ENCODE measurements at regions not wholly inside any gene's neighbourhood (a gene's known extent, or its start where the extent isn't known, plus 50 kb on each side); places are given as distances from the start of the nearest gene placed in this dataset.
A peak's percentile ranks its signal among the peaks of the same experiment; 100 is the strongest.
"Not testable (repeated sequence)": the region's sequence is repeated elsewhere in the genome, so short reads cannot be mapped to it uniquely, and the experiment has no call there.

- DNase-seq (ENCODE audit: low spot score), result no peak
These were observed 422.4 kb downstream of the IRX1 start for GRCh38 chr5:4018007-4018406.

GRCh38 chr5:4019009-4019769 lies 423.6 kb downstream of the IRX1 start:
- DNase-seq (ENCODE audit: low spot score), result no peak

GRCh38 chr5:4019841-4020240 lies 424.2 kb downstream of the IRX1 start:
- no peak for DNase-seq (ENCODE audit: low spot score)

GRCh38 chr5:4020400-4020799 lies 424.8 kb downstream of the IRX1 start:
- DNase-seq (ENCODE audit: low spot score), result no peak

DNA sequence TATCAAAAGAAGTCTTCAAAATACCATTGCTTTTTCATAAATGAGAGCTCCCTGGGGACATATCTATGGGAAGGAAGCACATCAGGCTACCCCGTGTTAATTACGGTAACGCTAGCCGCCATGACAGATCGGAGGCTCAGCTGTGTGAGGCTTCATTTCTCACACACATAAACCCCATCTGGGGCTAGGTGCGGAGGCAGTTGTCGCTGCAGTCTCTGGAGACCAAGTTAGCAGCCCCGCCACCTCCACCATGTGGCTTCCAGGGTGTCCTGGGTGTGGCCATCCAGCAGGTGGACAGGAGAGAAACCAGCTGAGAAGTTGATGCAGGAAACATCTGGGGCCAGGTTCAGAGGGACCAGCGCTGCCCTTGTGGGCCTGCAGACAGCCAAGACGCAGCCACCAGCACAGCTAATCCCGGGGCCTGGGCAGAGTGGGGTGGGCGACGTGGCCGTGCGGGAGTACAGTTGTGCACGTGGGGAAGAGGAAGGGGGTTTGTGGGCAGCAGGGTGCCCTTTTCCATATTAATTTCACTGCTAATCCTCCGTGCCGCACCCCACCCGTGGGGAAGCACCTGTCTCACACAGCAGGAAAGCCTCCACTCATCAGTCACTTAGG lies 426.5 kb downstream of the IRX1 start:
- DNase-seq (ENCODE audit: low spot score), result no peak

GRCh38 chr5:4023091-4023752 lies 427.6 kb downstream of the IRX1 start:
- DNase-seq (ENCODE audit: low spot score), result no peak

DNA sequence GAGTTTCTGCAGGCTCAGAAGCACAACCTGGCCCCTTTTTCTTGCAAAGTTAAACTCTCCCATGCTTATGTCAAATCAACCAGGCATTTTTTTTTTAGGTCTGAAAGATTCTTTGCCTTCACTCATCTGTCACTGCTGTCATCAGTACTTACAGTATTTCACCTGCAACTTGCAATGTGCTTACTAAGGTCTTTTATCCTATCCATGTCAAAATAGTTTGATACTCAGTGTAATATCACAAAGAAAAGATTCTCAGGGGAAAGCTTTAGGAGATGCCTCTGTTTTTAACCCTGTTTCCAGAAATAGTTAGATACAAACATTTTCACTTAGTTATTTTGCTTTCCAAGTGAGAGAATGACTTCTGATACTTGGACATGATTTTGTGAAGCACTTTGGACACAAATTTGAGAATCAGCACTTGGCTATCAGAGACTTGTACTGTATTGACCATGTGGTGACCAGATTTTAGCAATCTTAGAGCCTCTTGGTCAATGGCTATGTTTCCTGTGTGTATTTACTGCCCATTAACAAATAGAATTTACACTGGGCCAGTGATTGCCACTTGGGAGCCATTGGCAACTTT lies 428.2 kb downstream of the IRX1 start:
- DNase-seq (ENCODE audit: low spot score), result no peak

DNA sequence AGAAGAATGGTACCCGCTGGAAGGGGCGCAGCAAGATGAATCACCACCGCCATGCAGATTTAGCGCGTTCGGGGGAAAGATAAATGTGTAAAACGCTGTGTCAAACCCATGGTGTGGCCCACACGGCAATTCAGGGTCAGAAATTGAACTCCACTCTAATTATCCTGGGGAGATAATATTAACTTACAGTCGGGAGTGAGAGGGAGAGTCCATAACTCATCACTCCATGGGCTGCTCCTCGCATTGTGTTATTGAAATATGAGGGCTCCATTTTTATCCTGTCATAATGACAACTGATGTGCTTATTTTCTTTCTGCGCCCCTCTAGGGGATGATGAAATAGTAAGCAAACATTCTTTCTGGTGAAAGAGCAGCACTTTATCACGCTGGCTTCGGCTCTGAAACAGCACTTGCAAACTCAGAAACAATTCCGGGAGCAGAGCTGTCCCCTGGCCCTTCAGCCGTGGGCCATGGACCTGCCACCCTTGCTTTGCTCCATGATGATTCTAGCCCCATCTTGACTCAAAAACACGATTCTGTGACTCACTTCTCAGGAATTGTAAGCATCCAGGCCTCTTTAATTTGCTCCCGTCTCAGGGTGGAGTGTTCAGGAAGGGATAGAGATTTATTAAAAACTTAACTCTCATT lies 431.6 kb downstream of the IRX1 start:
- DNase-seq (ENCODE audit: low spot score), result peak; percentile 17

- DNase-seq (ENCODE audit: low spot score), result no peak
These were observed 432.8 kb downstream of the IRX1 start for GRCh38 chr5:4028384-4028783.

DNA sequence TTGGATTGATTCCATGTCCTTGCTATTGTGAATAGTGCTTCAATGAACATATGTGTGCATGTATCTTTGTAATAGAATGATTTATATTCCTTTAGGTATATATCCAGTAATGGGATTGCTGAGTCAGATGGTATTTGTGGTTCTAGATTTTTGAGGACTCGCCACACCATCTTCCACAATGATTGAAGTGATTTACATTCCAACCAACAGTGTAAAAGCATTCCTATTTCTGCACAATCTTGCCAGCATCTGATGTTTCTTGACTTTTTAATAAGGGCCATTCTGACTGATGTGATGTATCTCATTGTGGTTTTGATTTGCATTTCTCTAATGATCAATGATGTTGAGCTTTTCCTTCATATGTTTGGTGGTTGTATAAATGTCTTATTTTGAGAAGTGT lies 437.9 kb downstream of the IRX1 start:
- DNase-seq (ENCODE audit: low spot score), result not testable (repeated sequence)

- DNase-seq (ENCODE audit: low spot score), result no peak
These were observed 441.2 kb downstream of the IRX1 start for GRCh38 chr5:4036861-4037260.

- no peak for DNase-seq (ENCODE audit: low spot score)
These were observed 443.4 kb downstream of the IRX1 start for GRCh38 chr5:4038994-4039393.

DNA sequence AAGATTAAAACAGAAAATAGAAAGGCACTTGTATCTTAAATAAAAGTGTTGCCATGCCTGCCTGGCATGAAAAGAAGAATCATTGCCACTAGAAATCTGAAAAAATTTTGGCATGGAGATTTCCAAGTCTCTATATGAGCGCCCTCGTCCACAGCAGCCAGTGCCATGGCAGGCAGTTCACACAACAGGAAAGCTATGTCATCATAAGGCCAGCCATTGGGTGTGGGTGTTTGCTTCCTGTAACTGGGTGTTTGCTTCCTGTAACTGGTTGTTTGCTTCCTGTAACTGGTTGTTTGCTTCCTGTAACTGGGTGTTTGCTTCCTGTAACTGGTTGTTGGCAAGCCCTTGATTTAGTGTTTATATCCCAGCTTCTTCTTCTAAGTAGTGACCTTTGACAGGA lies 446.7 kb downstream of the IRX1 start:
- DNase-seq (ENCODE audit: low spot score), result no peak

DNA sequence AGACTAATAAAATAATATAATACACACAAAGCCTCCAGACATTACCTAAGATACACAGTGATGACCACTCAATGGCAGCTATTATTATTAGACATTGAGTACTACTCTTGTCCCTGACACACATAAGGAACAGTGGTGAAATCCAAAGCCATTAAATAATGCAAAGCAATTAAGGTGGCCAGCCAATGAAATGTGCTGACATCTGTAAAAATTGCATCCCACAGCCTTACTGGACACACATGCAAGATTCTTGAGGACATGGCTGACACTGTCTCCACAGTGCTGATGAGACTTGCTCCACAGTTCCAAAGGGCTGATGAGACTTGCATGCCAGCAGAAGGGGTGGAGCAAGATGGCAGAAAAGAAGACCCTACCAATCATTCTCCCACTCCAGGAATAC lies 447.5 kb downstream of the IRX1 start:
- no peak for DNase-seq (ENCODE audit: low spot score)

- DNase-seq (ENCODE audit: low spot score), result no peak
These were observed 449.2 kb downstream of the IRX1 start for GRCh38 chr5:4044881-4045280.

- DNase-seq (ENCODE audit: low spot score), result no peak
These were observed 452.8 kb downstream of the IRX1 start for GRCh38 chr5:4048398-4048797.

- DNase-seq (ENCODE audit: low spot score), result no peak
These were observed 454.6 kb downstream of the IRX1 start for GRCh38 chr5:4050203-4050602.

DNA sequence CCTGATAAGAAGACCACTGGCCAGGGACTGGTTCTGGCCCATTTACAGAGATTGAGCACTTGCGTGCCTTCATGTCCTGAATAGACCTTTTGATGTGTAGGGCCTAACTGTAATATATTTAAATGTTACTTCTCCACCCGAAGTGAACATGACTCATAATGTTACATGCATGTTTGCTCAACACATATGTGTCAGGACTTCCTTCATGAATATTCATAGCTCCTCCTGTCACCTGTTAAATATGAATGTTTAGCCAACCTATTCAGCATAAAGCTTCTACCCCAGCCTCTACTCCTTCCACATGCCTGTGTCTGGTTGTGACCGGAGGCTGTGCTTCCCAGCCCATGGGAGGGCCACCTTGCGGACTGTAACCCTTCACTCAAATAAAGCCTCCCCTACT lies 457.5 kb downstream of the IRX1 start:
- DNase-seq (ENCODE audit: low spot score), result no peak

DNA sequence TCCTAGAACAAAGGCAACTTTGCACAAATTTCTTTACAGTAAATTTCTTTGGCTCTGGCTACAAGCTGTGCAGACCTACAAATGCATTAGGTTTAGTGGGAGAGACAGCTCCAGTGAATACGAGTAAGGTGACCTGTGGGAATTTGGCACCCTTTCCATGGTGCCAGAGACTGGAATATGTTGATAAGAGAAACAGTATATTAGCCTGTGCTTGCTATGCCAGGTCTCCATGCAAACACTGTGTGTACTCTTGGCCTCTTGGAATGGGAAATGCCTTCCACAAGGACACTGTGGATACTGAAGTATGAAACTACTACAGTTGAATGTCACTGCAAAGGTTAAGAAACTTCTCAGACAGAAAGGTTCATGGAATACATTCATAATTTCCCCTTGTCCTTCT lies 458.5 kb downstream of the IRX1 start:
- no peak for DNase-seq (ENCODE audit: low spot score)

DNA sequence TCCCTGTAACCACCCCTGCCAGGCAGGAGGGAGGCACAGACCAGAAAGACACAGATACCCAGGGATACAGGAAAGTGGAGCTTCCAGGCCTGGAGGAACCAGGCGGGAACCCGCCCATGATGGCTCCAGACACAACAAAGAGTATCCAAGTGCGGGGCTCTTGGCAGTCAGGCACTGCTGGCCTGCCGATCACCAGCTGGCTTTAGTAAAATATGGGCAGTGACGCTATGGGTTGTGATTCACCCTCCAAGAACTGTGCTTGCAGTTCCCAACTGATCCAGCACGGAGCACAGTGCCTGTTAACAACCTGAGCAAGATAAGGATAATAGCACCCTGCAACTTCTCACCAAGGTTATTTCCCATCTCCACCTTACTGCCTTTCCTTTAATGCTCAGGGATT lies 463.3 kb downstream of the IRX1 start:
- no peak for DNase-seq (ENCODE audit: low spot score)

DNA sequence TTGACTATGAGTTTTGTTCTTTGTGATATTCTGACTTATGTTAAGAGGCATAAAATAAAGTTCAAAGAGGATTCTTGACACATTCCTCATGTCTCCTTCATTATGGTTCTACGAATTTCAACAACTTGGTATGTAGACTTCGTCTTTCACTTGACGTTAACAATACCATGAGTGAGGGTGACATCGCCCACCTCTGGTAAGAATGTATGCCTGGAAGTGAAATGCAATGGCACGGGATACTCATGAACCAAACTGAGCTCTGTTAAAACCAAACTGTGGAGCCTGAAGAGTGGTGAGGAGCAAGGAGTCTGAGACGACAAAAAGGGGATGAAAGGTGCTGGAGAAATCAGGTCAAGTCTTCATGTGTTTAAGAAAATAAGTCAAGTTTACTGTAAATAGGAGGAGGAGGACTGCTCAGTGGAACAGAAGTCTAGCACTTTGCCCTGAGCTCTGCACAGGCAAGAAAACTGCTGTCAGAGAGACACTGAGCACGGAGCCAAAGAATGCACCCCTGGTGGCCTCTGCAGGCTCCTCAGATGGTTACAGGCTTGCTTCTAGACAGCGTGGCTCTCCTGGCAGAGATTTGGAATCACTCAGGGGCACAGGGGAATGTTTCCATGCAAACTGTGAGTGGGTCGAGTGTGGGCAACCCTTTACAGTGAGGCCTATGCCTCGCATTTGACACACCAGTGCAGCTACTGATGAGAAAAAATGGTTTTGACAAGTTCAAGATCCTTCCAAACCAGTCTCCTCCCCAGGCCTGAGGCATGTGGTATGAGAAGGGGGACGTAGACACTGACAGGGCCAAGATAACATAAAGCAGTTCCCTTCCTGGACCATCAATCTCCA lies 470.1 kb downstream of the IRX1 start:
- DNase-seq (ENCODE audit: low spot score), result no peak

All from A172 (cell line).